Testis (tissue), 2 donors: ENCODE measurements at regions not wholly inside any gene's neighbourhood (a gene's known extent, or its start where the extent isn't known, plus 50 kb on each side); places are given as distances from the start of the nearest gene placed in this dataset.

Experiments used
- CTCF ChIP-seq, 3 experiments: fragments of 450-650 bp in 2 of 3; fragments of 200-600 bp in 1 of 3; sonication (generic) in 1 of 3; IDR thresholded peaks; one replicate each; pipeline ENCODE4 v1.5.1; 2016 to 2019; ENCODE audit warnings: antibody characterized with exemption in 3 of 3, mild to moderate bottlenecking in 2 of 3, moderate library complexity in 1 of 3
- POLR2A ChIP-seq: fragments of 450-650 bp; IDR thresholded peaks from one replicate; pipeline ENCODE4 v1.6.1; 2017; ENCODE audit warnings: antibody characterized with exemption, mild to moderate bottlenecking, moderate library complexity

DNA sequence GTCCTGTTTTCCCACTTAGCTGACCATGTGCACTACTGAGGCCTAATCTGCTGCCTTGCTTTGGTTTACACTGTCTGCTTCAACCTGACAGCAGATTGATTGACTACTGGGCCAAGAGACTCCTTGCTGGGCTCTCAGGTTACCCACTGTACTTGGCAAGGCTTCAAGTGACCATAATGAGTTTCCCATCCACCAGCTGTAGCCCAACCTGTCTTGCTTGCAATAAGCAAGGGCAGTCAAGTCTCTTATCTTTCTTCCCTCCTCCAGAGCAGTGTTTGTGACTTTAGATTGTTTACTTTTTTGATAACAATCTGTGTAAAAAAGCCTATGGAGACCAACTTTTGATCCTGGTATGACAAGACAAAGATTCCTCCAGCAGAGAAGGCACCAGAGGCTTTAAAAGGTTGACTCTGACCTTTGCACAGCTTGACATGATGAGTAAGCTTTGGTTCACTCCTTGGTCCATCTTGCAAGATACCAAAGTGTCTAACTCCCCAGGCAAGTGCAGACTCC, 912.3 kb upstream of the SEMA6A start:
- TF ChIP-seq POLR2A (no peak), CTCF (IDR thresholded peaks at IDR 0.05) (no peak)
